ENCODE measurements at regions not wholly inside any gene's neighbourhood (a gene's known extent, or its start where the extent isn't known, plus 50 kb on each side); places are given as distances from the start of the nearest gene placed in this dataset.

- FAIRE-seq: no peak
Observed at GRCh38 chr4:173837517-173837916, 307.5 kb upstream of the HAND2 start.

GRCh38 chr4:173835903-173836302 is 305.9 kb upstream of the HAND2 start:
- FAIRE-seq: no peak

- FAIRE-seq: no peak
Observed at GRCh38 chr4:173834151-173834550, 304.1 kb upstream of the HAND2 start.

- FAIRE-seq: no peak
Observed at GRCh38 chr4:173829565-173829964, 299.5 kb upstream of the HAND2 start.

GRCh38 chr4:173827707-173828106 is 297.7 kb upstream of the HAND2 start:
- FAIRE-seq: no peak

- no peak for FAIRE-seq
Observed at GRCh38 chr4:173821876-173822275, 291.8 kb upstream of the HAND2 start.

GRCh38 chr4:173821036-173821435 is 291.0 kb upstream of the HAND2 start:
- FAIRE-seq: no peak

- peak; percentile 99 for FAIRE-seq
Observed at GRCh38 chr4:173807347-173807746, 277.3 kb upstream of the HAND2 start.

- FAIRE-seq: no peak
Observed at GRCh38 chr4:173805884-173806283, 275.9 kb upstream of the HAND2 start.

GRCh38 chr4:173802662-173803022 is 272.6 kb upstream of the HAND2 start:
- FAIRE-seq: no peak

- no peak for FAIRE-seq
Observed at GRCh38 chr4:173801876-173802661, 272.0 kb upstream of the HAND2 start.

GRCh38 chr4:173801361-173801760 is 271.3 kb upstream of the HAND2 start:
- no peak for FAIRE-seq

- peak; percentile 95 for FAIRE-seq
Observed at GRCh38 chr4:173797296-173797695, 267.3 kb upstream of the HAND2 start.

GRCh38 chr4:173794662-173795061 is 264.6 kb upstream of the HAND2 start:
- no peak for FAIRE-seq

- FAIRE-seq: no peak
Observed at GRCh38 chr4:173793937-173794510, 264.0 kb upstream of the HAND2 start.

GRCh38 chr4:173782660-173783059 is 252.6 kb upstream of the HAND2 start:
- FAIRE-seq: no peak

- FAIRE-seq: no peak
Observed at GRCh38 chr4:173777921-173778320, 247.9 kb upstream of the HAND2 start.

- no peak for FAIRE-seq
Observed at GRCh38 chr4:173777421-173777820, 247.4 kb upstream of the HAND2 start.

GRCh38 chr4:173769568-173769967 is 239.5 kb upstream of the HAND2 start:
- no peak for FAIRE-seq

- FAIRE-seq: no peak
Observed at GRCh38 chr4:173767650-173768049, 237.6 kb upstream of the HAND2 start.

- no peak for FAIRE-seq
Observed at GRCh38 chr4:173766171-173766600, 236.2 kb upstream of the HAND2 start.

- FAIRE-seq: no peak
Observed at GRCh38 chr4:173765751-173766150, 235.7 kb upstream of the HAND2 start.

- FAIRE-seq: no peak
Observed at GRCh38 chr4:173763389-173763788, 233.4 kb upstream of the HAND2 start.

GRCh38 chr4:173761938-173762337 is 231.9 kb upstream of the HAND2 start:
- no peak for FAIRE-seq

- FAIRE-seq: no peak
Observed at GRCh38 chr4:173761236-173761635, 231.2 kb upstream of the HAND2 start.

Measured in endometrium (tissue), 2 donors.